ENCODE measurements at regions not wholly inside any gene's neighbourhood (a gene's known extent, or its start where the extent isn't known, plus 50 kb on each side); places are given as distances from the start of the nearest gene placed in this dataset.
"Not testable (repeated sequence)": the region's sequence is repeated elsewhere in the genome, so short reads cannot be mapped to it uniquely, and the experiment has no call there.

GRCh38 chr1:242613266-242613815, 88.8 kb upstream of the PLD5 start:
- H3K4me2 ChIP-seq (ENCODE audit: low read length) = no peak overlapping the region

GRCh38 chr1:242610209-242610608, 85.7 kb upstream of the PLD5 start:
- no peak overlapping the region for H3K27ac ChIP-seq (ENCODE audit: low read depth, low read length, poor library complexity, severe bottlenecking)
- no peak overlapping the region for H2AFZ ChIP-seq (ENCODE audit: low read length)
- H3K79me2 ChIP-seq (ENCODE audit: insufficient read depth, low read length) = no peaks in the 10 kb centered on the region
- no peak overlapping the region for H3K4me3 ChIP-seq (ENCODE audit: low read depth, low read length, poor library complexity, severe bottlenecking)
- no peaks in the 10 kb centered on the region for H3K9me2 ChIP-seq (ENCODE audit: low read depth, low read length)
- no peaks in the 10 kb centered on the region for H3K4me1 ChIP-seq (ENCODE audit: insufficient read depth, low read length, severe bottlenecking)
- no peaks in the 10 kb centered on the region for H4K20me1 ChIP-seq (ENCODE audit: insufficient read depth, low read length)
- TF ChIP-seq EZH2 (IDR thresholded peaks at IDR 0.05; ENCODE audit: borderline replicate concordance, low read length) = no peak
- TF ChIP-seq CTCF (IDR thresholded peaks at IDR 0.05; ENCODE audit: low read length) = no peak
- H3K4me2 ChIP-seq (ENCODE audit: low read length) = no peak overlapping the region
- no peaks in the 10 kb centered on the region for H3K27me3 ChIP-seq (ENCODE audit: insufficient read depth, low read length)
- H3K36me3 ChIP-seq (ENCODE audit: insufficient read depth, low read length) = no peaks in the 10 kb centered on the region
- no peaks in the 10 kb centered on the region for H3K9me3 ChIP-seq (ENCODE audit: low read length)
- H3K9ac ChIP-seq (ENCODE audit: low read length) = no peak overlapping the region
- H3F3A ChIP-seq (ENCODE audit: insufficient read depth, low read length) = no peaks in the 10 kb centered on the region

More at GRCh38 chr1:242613266-242613815, 88.8 kb upstream of the PLD5 start:
- H4K20me1 ChIP-seq (ENCODE audit: insufficient read depth, low read length) = no peaks in the 10 kb centered on the region
- no peaks in the 10 kb centered on the region for H3K9me3 ChIP-seq (ENCODE audit: low read length)
- H3K27ac ChIP-seq (ENCODE audit: low read depth, low read length, poor library complexity, severe bottlenecking) = no peak overlapping the region
- H3K9me2 ChIP-seq (ENCODE audit: low read depth, low read length) = no peaks in the 10 kb centered on the region
- no peak overlapping the region for H2AFZ ChIP-seq (ENCODE audit: low read length)
- H3K36me3 ChIP-seq (ENCODE audit: insufficient read depth, low read length) = no peaks in the 10 kb centered on the region
- no peak overlapping the region for H3K4me3 ChIP-seq (ENCODE audit: low read depth, low read length, poor library complexity, severe bottlenecking)
- H3K4me1 ChIP-seq (ENCODE audit: insufficient read depth, low read length, severe bottlenecking) = no peaks in the 10 kb centered on the region
- no peaks in the 10 kb centered on the region for H3K79me2 ChIP-seq (ENCODE audit: insufficient read depth, low read length)
- no peak overlapping the region for H3K9ac ChIP-seq (ENCODE audit: low read length)
- TF ChIP-seq EZH2 (IDR thresholded peaks at IDR 0.05; ENCODE audit: borderline replicate concordance, low read length) (no peak), CTCF (IDR thresholded peaks at IDR 0.05; ENCODE audit: low read length) (no peak)
- H3F3A ChIP-seq (ENCODE audit: insufficient read depth, low read length) = no peaks in the 10 kb centered on the region
- H3K27me3 ChIP-seq (ENCODE audit: insufficient read depth, low read length) = no peaks in the 10 kb centered on the region

- H3K4me3 ChIP-seq (ENCODE audit: low read depth, low read length, poor library complexity, severe bottlenecking) = no peak overlapping the region
- no peak overlapping the region for H3K4me2 ChIP-seq (ENCODE audit: low read length)
- no peak for TF ChIP-seq EZH2 (IDR thresholded peaks at IDR 0.05; ENCODE audit: borderline replicate concordance, low read length)
- no peaks in the 10 kb centered on the region for H3K9me2 ChIP-seq (ENCODE audit: low read depth, low read length)
- H3K36me3 ChIP-seq (ENCODE audit: insufficient read depth, low read length) = no peaks in the 10 kb centered on the region
- H3K4me1 ChIP-seq (ENCODE audit: insufficient read depth, low read length, severe bottlenecking) = no peaks in the 10 kb centered on the region
- no peaks in the 10 kb centered on the region for H3K27me3 ChIP-seq (ENCODE audit: insufficient read depth, low read length)
- H4K20me1 ChIP-seq (ENCODE audit: insufficient read depth, low read length) = no peaks in the 10 kb centered on the region
- no peaks in the 10 kb centered on the region for H3K79me2 ChIP-seq (ENCODE audit: insufficient read depth, low read length)
- H3K9me3 ChIP-seq (ENCODE audit: low read length) = no peaks in the 10 kb centered on the region
- no peak overlapping the region for H3K27ac ChIP-seq (ENCODE audit: low read depth, low read length, poor library complexity, severe bottlenecking)
- H2AFZ ChIP-seq (ENCODE audit: low read length) = no peak overlapping the region
- no peaks in the 10 kb centered on the region for H3F3A ChIP-seq (ENCODE audit: insufficient read depth, low read length)
- H3K9ac ChIP-seq (ENCODE audit: low read length) = no peak overlapping the region
Observed at GRCh38 chr1:242605521-242605920, 81.0 kb upstream of the PLD5 start.

GRCh38 chr1:242602001-242602400, 77.5 kb upstream of the PLD5 start:
- Histone ChIP-seq H3K79me2 (ENCODE audit: insufficient read depth, low read length) (no peaks in the 10 kb centered on the region), H3K9ac (ENCODE audit: low read length) (no peak overlapping the region), H3K4me2 (ENCODE audit: low read length) (no peak overlapping the region), H3K9me2 (ENCODE audit: low read depth, low read length) (no peaks in the 10 kb centered on the region), H2AFZ (ENCODE audit: low read length) (no peak overlapping the region), H3K27me3 (ENCODE audit: insufficient read depth, low read length) (no peaks in the 10 kb centered on the region), H3K36me3 (ENCODE audit: insufficient read depth, low read length) (no peaks in the 10 kb centered on the region), H3K4me1 (ENCODE audit: insufficient read depth, low read length, severe bottlenecking) (no peaks in the 10 kb centered on the region), H3F3A (ENCODE audit: insufficient read depth, low read length) (no peaks in the 10 kb centered on the region), H3K9me3 (ENCODE audit: low read length) (no peaks in the 10 kb centered on the region), H4K20me1 (ENCODE audit: insufficient read depth, low read length) (no peaks in the 10 kb centered on the region), H3K27ac (ENCODE audit: low read depth, low read length, poor library complexity, severe bottlenecking) (no peak overlapping the region), H3K4me3 (ENCODE audit: low read depth, low read length, poor library complexity, severe bottlenecking) (no peak overlapping the region)
- TF ChIP-seq EZH2 (IDR thresholded peaks at IDR 0.05; ENCODE audit: borderline replicate concordance, low read length) = no peak
- no peak for TF ChIP-seq CTCF (IDR thresholded peaks at IDR 0.05; ENCODE audit: low read length)

- not testable (repeated sequence) for H3K4me2 ChIP-seq (ENCODE audit: low read length); H4K20me1 ChIP-seq (ENCODE audit: insufficient read depth, low read length); H3F3A ChIP-seq (ENCODE audit: insufficient read depth, low read length); H3K27ac ChIP-seq (ENCODE audit: low read depth, low read length, poor library complexity, severe bottlenecking); H3K9me3 ChIP-seq (ENCODE audit: low read length); H3K79me2 ChIP-seq (ENCODE audit: insufficient read depth, low read length); H3K36me3 ChIP-seq (ENCODE audit: insufficient read depth, low read length); H3K9me2 ChIP-seq (ENCODE audit: low read depth, low read length); H3K9ac ChIP-seq (ENCODE audit: low read length); H3K4me3 ChIP-seq (ENCODE audit: low read depth, low read length, poor library complexity, severe bottlenecking); H3K4me1 ChIP-seq (ENCODE audit: insufficient read depth, low read length, severe bottlenecking); H2AFZ ChIP-seq (ENCODE audit: low read length); H3K27me3 ChIP-seq (ENCODE audit: insufficient read depth, low read length)
Observed at GRCh38 chr1:242593756-242594155, 69.3 kb upstream of the PLD5 start.
